Astrocyte (in vitro differentiated cells and primary cell): ENCODE measurements at regions not wholly inside any gene's neighbourhood (a gene's known extent, or its start where the extent isn't known, plus 50 kb on each side); places are given as distances from the start of the nearest gene placed in this dataset.

Experiments
- CTCF ChIP-seq: IDR thresholded peaks from 2 replicates; pipeline ENCODE4 v1.5.1; 2011; ENCODE audit warnings: low read depth, mild to moderate bottlenecking, inconsistent platforms, low read length, moderate library complexity; ENCODE audit not compliant: insufficient read depth
- EZH2 ChIP-seq: IDR thresholded peaks from 2 replicates; pipeline ENCODE4 v1.6.1; 2012; ENCODE audit warnings: mild to moderate bottlenecking, low read length, inconsistent platforms; ENCODE audit not compliant: insufficient read depth

- TF ChIP-seq CTCF (no peak), EZH2 (no peak)
Observed at GRCh38 chr2:12831016-12831415, 114.3 kb downstream of the TRIB2 start.
